PFSK-1 (cell line): ENCODE measurements at regions not wholly inside any gene's neighbourhood (a gene's known extent, or its start where the extent isn't known, plus 50 kb on each side); places are given as distances from the start of the nearest gene placed in this dataset.

ENCODE experiments used
- FOXP2 ChIP-seq: optimal IDR thresholded peaks from 2 replicates; pipeline ENCODE3; 2011; ENCODE audit warnings: borderline replicate concordance, control low read depth, inconsistent platforms; ENCODE audit not compliant: insufficient read depth; ENCODE audit errors: extremely low read length, extremely low read depth
- POLR2AphosphoS5 ChIP-seq: IDR thresholded peaks from 2 replicates; pipeline ENCODE4 v1.6.1; 2012; ENCODE audit warnings: low read depth, mild to moderate bottlenecking, control low read depth, low read length, moderate library complexity
- REST ChIP-seq, 2 experiments: IDR thresholded peaks; 2 replicates each; pipeline versions ENCODE4 v1.6.1 to v1.8.0; 2011 to 2012; ENCODE audit warnings: low read depth in 2 of 2, low read length in 2 of 2, control low read depth in 1 of 2, inconsistent platforms in 1 of 2, mild to moderate bottlenecking in 1 of 2, moderate library complexity in 1 of 2; ENCODE audit not compliant: insufficient read depth in 1 of 2
- SIN3A ChIP-seq: IDR thresholded peaks from 2 replicates; pipeline ENCODE4 v1.6.1; 2012; ENCODE audit warnings: mild to moderate bottlenecking, low read length, moderate library complexity, borderline replicate concordance; ENCODE audit not compliant: insufficient read depth
- TAF1 ChIP-seq: IDR thresholded peaks from 2 replicates; pipeline ENCODE4 v1.6.1; 2012; ENCODE audit warnings: low read length, control low read depth, borderline replicate concordance; ENCODE audit not compliant: insufficient read depth

- no peak for TF ChIP-seq REST (IDR thresholded peaks at IDR 0.05; ENCODE audit: insufficient read depth in 1 of 2, low read depth in 2 of 2, low read length in 2 of 2)
- TF ChIP-seq FOXP2: no peak
- no peak for TF ChIP-seq POLR2AphosphoS5
- no peak for TF ChIP-seq TAF1
Measured at GRCh38 chr13:34249546-34250039, 431.6 kb downstream of the RFC3 start.

DNA sequence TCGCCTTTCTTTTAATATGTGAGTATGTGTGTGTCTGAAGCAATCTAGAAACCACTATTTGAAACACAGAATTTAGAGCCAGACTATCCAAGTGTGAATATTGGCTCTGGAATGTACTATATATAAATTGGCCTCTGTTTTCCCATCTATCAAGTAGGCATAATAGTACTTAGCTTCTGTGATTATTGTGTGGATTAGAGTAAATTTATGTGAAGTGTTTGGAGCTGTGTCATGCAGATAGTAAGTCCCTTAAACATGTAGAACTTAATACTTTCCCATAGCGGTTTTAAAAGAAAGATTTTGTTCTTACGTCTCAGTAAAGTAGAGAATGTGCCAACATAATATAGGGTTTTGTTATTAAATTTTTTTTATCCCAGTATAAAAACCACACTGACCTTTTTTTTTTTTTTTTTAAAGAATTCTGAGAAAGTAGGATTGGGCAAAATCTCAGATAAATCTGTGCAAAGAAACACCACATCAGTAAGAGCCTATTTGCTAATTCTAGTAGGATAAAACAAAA is 432.3 kb downstream of the RFC3 start:
- TF ChIP-seq TAF1 (no peak), POLR2AphosphoS5 (no peak), SIN3A (no peak), REST (IDR thresholded peaks at IDR 0.05; ENCODE audit: insufficient read depth in 1 of 2, low read depth in 2 of 2, low read length in 2 of 2) (no peak), FOXP2 (no peak)

DNA sequence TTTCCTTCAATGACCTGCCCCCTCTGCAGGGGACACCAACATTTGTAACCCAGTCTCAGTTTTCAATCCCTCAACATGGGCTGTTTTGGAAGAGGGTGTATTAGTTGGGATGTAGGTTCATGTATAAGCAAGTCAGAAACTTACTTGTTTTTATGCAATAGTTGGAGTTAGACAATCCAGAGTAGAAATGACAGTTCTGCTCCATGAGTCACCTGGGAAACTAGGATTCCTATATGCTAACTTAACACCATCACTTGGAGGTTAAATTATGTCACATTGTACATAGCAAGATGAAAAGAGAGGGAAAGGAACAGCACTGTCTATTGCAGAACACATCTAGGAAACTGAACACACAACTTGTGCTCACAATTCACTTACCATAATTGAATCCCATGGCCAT is 436.4 kb downstream of the RFC3 start:
- no peak for TF ChIP-seq SIN3A
- no peak for TF ChIP-seq REST (IDR thresholded peaks at IDR 0.05; ENCODE audit: insufficient read depth in 1 of 2, low read depth in 2 of 2, low read length in 2 of 2)
- no peak for TF ChIP-seq FOXP2
- TF ChIP-seq TAF1: no peak

DNA sequence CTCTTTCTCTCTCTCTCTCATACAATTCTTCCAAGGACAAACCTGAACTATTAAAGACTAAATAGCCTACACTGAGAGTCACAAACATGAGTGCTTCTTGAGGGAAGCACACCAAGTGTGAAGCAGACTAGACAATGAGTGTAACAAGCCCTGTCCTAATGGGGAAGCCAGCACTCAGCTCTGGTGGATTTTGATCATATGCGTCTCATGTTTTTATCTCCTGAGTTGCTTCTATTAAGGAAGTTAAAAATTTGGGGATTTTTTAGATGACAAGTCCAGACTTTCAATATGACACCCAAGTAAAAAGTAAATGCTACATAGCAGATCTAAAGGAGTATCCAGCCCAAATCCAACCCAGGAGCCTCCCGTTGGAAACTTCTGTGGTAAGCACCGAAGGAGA is 437.8 kb downstream of the RFC3 start:
- no peak for TF ChIP-seq REST (IDR thresholded peaks at IDR 0.05; ENCODE audit: insufficient read depth in 1 of 2, low read depth in 2 of 2, low read length in 2 of 2)

DNA sequence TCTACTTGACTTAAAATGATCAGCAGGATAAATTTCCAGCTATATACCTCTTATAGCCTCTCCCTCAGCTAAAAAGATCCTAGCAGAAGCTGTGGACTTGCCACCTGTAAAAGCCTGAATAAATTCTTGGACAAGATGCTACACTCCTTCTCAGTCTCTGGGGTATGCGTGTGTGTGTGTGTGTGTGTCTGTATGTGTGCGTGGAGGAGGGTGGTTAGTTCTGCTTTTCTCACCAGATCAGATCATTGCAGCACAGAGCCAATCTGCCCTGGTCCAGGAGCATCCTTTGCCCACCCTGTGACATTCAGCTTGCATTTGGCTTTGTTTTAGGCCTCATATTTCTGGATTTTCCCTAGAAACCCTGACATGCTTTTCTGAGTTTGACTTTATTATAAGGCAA is 438.3 kb downstream of the RFC3 start:
- TF ChIP-seq TAF1: no peak
- no peak for TF ChIP-seq FOXP2
- TF ChIP-seq POLR2AphosphoS5: no peak
- TF ChIP-seq SIN3A: no peak
- no peak for TF ChIP-seq REST (IDR thresholded peaks at IDR 0.05; ENCODE audit: insufficient read depth in 1 of 2, low read depth in 2 of 2, low read length in 2 of 2)
